Suprapubic skin (tissue), 4 donors: ENCODE measurements at regions not wholly inside any gene's neighbourhood (a gene's known extent, or its start where the extent isn't known, plus 50 kb on each side); places are given as distances from the start of the nearest gene placed in this dataset.

ENCODE experiments used
- EP300 ChIP-seq: sonication (generic); formaldehyde crosslinking; IDR thresholded peaks from one replicate; pipeline ENCODE4 v1.6.1; 2017; ENCODE audit warnings: antibody characterized with exemption
- POLR2A ChIP-seq, 2 donors: fragments of 450-650 bp; IDR thresholded peaks; one replicate each; pipeline ENCODE4 v1.6.1; 2017; ENCODE audit warnings: antibody characterized with exemption in 2 of 2, mild to moderate bottlenecking in 2 of 2, moderate library complexity in 2 of 2
- POLR2AphosphoS5 ChIP-seq, 3 donors: sonication (generic); formaldehyde crosslinking; IDR thresholded peaks; one replicate each; pipeline ENCODE4 v1.6.1; 2017; ENCODE audit warnings: antibody characterized with exemption in 3 of 3
- TF ChIP-seq, protein P1 (sequence below), 2 donors: fragments of 200-600 bp in 1 of 2; fragments of 450-650 bp in 1 of 2; sonication (generic) in 1 of 2; IDR thresholded peaks; one replicate each; pipeline ENCODE4 v1.5.1; 2016 to 2019; ENCODE audit warnings: antibody characterized with exemption in 2 of 2, mild to moderate bottlenecking in 1 of 2, moderate library complexity in 1 of 2

DNA sequence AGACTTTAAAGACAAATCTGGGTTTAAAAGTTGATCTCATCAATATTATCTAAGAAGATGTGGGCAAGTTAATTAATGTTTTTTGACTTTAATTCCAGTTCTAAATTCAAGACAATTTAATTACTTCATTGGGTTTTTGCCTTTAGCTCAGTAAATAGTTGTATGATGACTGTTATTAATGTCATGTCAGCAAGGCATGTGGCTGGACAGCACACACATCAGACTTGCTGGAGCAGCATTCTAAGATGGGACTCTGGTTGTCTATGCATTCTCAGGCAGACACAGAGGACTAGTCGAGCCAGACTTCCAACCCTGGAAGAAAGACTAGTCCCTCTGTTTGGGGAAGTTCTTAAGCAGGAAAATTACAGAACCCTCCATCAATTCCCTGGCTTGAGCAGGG, 180.7 kb upstream of the GK2 start:
- TF ChIP-seq, protein P1, sequence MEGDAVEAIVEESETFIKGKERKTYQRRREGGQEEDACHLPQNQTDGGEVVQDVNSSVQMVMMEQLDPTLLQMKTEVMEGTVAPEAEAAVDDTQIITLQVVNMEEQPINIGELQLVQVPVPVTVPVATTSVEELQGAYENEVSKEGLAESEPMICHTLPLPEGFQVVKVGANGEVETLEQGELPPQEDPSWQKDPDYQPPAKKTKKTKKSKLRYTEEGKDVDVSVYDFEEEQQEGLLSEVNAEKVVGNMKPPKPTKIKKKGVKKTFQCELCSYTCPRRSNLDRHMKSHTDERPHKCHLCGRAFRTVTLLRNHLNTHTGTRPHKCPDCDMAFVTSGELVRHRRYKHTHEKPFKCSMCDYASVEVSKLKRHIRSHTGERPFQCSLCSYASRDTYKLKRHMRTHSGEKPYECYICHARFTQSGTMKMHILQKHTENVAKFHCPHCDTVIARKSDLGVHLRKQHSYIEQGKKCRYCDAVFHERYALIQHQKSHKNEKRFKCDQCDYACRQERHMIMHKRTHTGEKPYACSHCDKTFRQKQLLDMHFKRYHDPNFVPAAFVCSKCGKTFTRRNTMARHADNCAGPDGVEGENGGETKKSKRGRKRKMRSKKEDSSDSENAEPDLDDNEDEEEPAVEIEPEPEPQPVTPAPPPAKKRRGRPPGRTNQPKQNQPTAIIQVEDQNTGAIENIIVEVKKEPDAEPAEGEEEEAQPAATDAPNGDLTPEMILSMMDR (IDR thresholded peaks at IDR 0.05): no peak
- no peak for TF ChIP-seq POLR2A (IDR thresholded peaks at IDR 0.05)
- TF ChIP-seq EP300: no peak
- TF ChIP-seq POLR2AphosphoS5 (IDR thresholded peaks at IDR 0.05): no peak
